HUDEP-2 (cell line): ENCODE measurements at regions not wholly inside any gene's neighbourhood (a gene's known extent, or its start where the extent isn't known, plus 50 kb on each side); places are given as distances from the start of the nearest gene placed in this dataset.

Experiments used
- DNase-seq, 76 experiments: peaks; one replicate each; lab custom pipeline; 2025; ENCODE audit not compliant: unreplicated experiment in 76 of 76; lab: John Stamatoyannopoulos, UW

GRCh38 chr2:239787538-239788050 lies 237.5 kb downstream of the NDUFA10 start:
- DNase-seq: no peak

GRCh38 chr2:239786791-239787190 lies 238.4 kb downstream of the NDUFA10 start:
- DNase-seq: no peak

GRCh38 chr2:239781454-239781853 lies 243.7 kb downstream of the NDUFA10 start:
- DNase-seq: no peak

- no peak for DNase-seq
These were observed 244.7 kb downstream of the NDUFA10 start for GRCh38 chr2:239780236-239780994.

GRCh38 chr2:239779584-239779983 lies 245.6 kb downstream of the NDUFA10 start:
- no peak for DNase-seq

- no peak for DNase-seq
These were observed 246.1 kb downstream of the NDUFA10 start for GRCh38 chr2:239778861-239779558.

- no peak for DNase-seq
These were observed 246.9 kb downstream of the NDUFA10 start for GRCh38 chr2:239778042-239778851.

GRCh38 chr2:239777219-239777618 lies 247.9 kb downstream of the NDUFA10 start:
- no peak for DNase-seq

GRCh38 chr2:239776436-239777005 lies 248.6 kb downstream of the NDUFA10 start:
- DNase-seq: no peak

GRCh38 chr2:239775623-239776435 lies 249.3 kb downstream of the NDUFA10 start:
- DNase-seq: no peak

- DNase-seq: no peak
These were observed 250.1 kb downstream of the NDUFA10 start for GRCh38 chr2:239774933-239775622.

- DNase-seq: no peak
These were observed 251.0 kb downstream of the NDUFA10 start for GRCh38 chr2:239774142-239774462.

- DNase-seq: no peak
These were observed 251.7 kb downstream of the NDUFA10 start for GRCh38 chr2:239773228-239774141.

- no peak for DNase-seq
These were observed 252.4 kb downstream of the NDUFA10 start for GRCh38 chr2:239772721-239773120.

- DNase-seq: no peak
These were observed 254.9 kb downstream of the NDUFA10 start for GRCh38 chr2:239770246-239770639.

- DNase-seq: no peak
These were observed 255.4 kb downstream of the NDUFA10 start for GRCh38 chr2:239769554-239770245.

- no peak for DNase-seq
These were observed 256.1 kb downstream of the NDUFA10 start for GRCh38 chr2:239768907-239769553.
